Neutrophil (primary cell): ENCODE measurements at regions not wholly inside any gene's neighbourhood (a gene's known extent, or its start where the extent isn't known, plus 50 kb on each side); places are given as distances from the start of the nearest gene placed in this dataset.

Experiments used
- H3K27ac ChIP-seq: fragments of 200-600 bp; sonication (generic); 2 replicates; pipeline ENCODE4 v1.5.1; 2016; ENCODE audit warnings: mild to moderate bottlenecking, moderate library complexity
- H3K27me3 ChIP-seq: fragments of 200-600 bp; sonication (generic); 2 replicates; pipeline ENCODE4 v1.6.0; 2016; ENCODE audit warnings: mild to moderate bottlenecking
- H3K36me3 ChIP-seq: fragments of 200-600 bp; sonication (generic); 2 replicates; pipeline ENCODE4 v1.5.1; 2017
- H3K4me1 ChIP-seq, 2 experiments: fragments of 200-600 bp in 1 of 2; sonication (generic) in 1 of 2; 1 replicate in 1 of 2; 2 replicates in 1 of 2; pipeline versions ENCODE4 v1.5.1 to v1.6.1; 2013 to 2016; ENCODE audit warnings: low read depth in 1 of 2, low read length in 1 of 2, mild to moderate bottlenecking in 1 of 2, moderate library complexity in 1 of 2; ENCODE audit not compliant: control insufficient read depth in 1 of 2, insufficient read depth in 1 of 2
- H3K4me3 ChIP-seq, 2 experiments: fragments of 200-600 bp in 1 of 2; sonication (generic) in 1 of 2; 1 replicate in 1 of 2; 2 replicates in 1 of 2; pipeline ENCODE4 v1.5.1; 2013 to 2016; ENCODE audit warnings: low read depth in 1 of 2, low read length in 1 of 2, mild to moderate bottlenecking in 1 of 2, moderate library complexity in 1 of 2
- H3K9me3 ChIP-seq: fragments of 200-600 bp; sonication (generic); 2 replicates; pipeline ENCODE4 v1.5.1; 2016
- TF ChIP-seq, protein P1 (sequence below): fragments of 200-600 bp; sonication (generic); IDR thresholded peaks from 2 replicates; pipeline ENCODE4 v1.5.1; 2016; ENCODE audit warnings: antibody characterized with exemption

DNA sequence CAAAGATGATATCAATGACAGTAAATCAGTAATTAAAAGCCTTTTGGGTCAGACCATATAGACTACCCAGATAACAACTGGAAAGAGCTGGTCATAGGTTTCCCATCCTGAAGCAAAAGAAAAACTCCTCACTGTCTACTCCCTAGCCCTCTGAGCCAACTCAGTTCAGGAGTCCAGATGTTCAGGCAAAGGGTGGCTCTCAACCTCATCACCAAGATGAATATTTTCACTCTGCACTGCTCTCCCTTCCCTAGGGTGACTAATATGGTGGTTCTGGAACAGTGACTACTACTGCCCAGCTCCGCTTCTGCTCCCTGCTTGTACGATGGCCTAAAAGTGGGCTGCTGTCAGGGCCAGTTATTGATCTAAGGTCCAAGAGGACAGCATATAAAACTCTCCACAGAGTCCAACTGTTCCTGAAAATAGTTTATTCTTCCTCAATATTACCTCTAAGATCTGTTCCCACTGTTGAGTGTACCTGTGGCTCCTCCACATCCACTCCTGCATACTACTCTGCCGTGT lies 263.4 kb upstream of the SLC30A5 start:
- H3K9me3 ChIP-seq: no peaks in the 10 kb centered on the region
- TF ChIP-seq, protein P1, sequence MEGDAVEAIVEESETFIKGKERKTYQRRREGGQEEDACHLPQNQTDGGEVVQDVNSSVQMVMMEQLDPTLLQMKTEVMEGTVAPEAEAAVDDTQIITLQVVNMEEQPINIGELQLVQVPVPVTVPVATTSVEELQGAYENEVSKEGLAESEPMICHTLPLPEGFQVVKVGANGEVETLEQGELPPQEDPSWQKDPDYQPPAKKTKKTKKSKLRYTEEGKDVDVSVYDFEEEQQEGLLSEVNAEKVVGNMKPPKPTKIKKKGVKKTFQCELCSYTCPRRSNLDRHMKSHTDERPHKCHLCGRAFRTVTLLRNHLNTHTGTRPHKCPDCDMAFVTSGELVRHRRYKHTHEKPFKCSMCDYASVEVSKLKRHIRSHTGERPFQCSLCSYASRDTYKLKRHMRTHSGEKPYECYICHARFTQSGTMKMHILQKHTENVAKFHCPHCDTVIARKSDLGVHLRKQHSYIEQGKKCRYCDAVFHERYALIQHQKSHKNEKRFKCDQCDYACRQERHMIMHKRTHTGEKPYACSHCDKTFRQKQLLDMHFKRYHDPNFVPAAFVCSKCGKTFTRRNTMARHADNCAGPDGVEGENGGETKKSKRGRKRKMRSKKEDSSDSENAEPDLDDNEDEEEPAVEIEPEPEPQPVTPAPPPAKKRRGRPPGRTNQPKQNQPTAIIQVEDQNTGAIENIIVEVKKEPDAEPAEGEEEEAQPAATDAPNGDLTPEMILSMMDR: no peak
- no peaks in the 10 kb centered on the region for H3K27me3 ChIP-seq
- no peak overlapping the region for H3K27ac ChIP-seq
- no peak overlapping the region for H3K4me3 ChIP-seq
- no peaks in the 10 kb centered on the region for H3K4me1 ChIP-seq
- H3K36me3 ChIP-seq: no peaks in the 10 kb centered on the region

DNA sequence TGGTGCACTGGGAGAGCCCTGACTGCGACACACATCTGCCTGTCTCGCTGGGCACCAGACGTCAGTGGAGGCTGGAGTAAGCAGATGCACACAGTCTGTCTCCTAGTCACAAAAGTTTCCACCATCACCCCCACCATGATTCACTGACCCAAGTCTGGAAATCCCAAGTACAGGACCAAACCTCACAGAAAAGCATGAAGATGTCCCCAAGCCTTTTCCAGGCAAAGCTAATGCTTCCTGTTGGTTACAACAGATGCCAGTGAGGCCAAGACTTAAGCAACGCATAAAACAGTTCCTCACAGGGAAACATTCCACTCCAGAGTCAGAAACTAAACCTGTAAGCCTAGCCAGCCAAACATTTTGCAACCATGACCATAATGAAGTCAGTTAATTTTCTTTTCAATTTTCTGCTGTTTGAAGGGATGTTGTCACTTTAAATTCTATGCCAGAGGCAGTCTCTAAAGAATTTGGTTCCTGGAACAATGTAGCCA lies 259.3 kb upstream of the SLC30A5 start:
- no peak overlapping the region for H3K27ac ChIP-seq
- H3K9me3 ChIP-seq: no peaks in the 10 kb centered on the region
- no peaks in the 10 kb centered on the region for H3K36me3 ChIP-seq
- TF ChIP-seq, protein P1: no peak
- no peak overlapping the region for H3K4me3 ChIP-seq
- H3K27me3 ChIP-seq: no peaks in the 10 kb centered on the region
- H3K4me1 ChIP-seq: peaks cover 0 to 8% of the 10 kb centered on the region in 2 experiments

DNA sequence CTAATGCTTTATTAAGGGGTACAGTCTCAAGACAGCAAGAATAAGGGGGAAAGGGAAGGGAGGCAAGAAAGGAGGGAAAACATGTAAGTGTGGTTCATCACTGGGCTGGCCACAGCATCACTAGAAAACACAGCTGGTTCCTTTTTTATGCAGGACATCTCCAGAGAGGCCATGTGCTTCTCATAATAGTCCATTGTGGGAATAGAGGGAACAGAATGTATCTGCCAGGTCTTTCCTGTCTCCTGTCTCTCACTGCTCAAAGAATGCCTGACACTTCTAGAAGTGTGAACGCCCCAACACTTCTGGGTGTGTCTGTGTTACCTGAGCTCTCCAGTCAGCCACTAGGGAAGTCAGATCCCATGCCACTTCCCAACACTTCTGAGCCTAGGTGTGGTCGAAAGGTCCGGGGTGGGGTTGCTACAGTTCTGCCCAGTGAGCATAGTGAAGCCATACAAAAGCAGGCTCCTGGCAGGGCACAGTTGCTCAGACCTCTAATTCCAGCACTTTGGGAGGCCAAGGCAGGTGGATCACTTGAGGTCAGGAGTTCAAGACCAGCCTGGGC lies 255.6 kb upstream of the SLC30A5 start:
- H3K4me3 ChIP-seq: no peak overlapping the region
- no peaks in the 10 kb centered on the region for H3K9me3 ChIP-seq
- TF ChIP-seq, protein P1: no peak
- no peak overlapping the region for H3K27ac ChIP-seq
- no peaks in the 10 kb centered on the region for H3K27me3 ChIP-seq
- H3K4me1 ChIP-seq: peaks cover 0 to 11% of the 10 kb centered on the region in 2 experiments
- H3K36me3 ChIP-seq: no peaks in the 10 kb centered on the region

DNA sequence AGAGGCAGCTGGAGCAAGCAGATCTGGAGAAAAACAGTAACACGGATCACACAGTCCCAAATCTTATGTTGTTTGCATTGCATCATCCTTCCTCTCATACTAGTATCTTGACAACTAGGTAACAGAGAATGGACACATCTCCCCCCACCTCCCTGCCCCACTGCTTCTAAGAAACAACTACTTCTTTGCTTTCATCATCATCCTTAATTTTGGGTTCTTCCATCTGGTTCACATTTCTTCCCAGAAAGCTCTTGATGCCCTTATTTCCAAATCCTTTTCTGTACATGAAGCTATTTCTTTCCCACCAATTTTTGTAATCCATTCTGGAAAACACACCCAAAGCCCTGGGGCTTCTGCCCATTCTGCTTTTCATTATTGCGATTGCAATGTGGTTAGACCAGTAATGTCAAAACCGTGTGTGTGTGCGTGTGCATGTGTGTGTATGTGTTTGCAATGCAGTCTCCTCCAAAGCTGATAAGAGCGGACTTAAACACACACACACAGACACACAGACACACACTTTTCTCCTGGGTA lies 254.7 kb upstream of the SLC30A5 start:
- no peak overlapping the region for H3K27ac ChIP-seq
- no peak overlapping the region for H3K4me3 ChIP-seq
- no peaks in the 10 kb centered on the region for H3K27me3 ChIP-seq
- peaks cover 0 to 11% of the 10 kb centered on the region in 2 experiments for H3K4me1 ChIP-seq
- H3K9me3 ChIP-seq: no peaks in the 10 kb centered on the region
- TF ChIP-seq, protein P1: no peak
- H3K36me3 ChIP-seq: no peaks in the 10 kb centered on the region

DNA sequence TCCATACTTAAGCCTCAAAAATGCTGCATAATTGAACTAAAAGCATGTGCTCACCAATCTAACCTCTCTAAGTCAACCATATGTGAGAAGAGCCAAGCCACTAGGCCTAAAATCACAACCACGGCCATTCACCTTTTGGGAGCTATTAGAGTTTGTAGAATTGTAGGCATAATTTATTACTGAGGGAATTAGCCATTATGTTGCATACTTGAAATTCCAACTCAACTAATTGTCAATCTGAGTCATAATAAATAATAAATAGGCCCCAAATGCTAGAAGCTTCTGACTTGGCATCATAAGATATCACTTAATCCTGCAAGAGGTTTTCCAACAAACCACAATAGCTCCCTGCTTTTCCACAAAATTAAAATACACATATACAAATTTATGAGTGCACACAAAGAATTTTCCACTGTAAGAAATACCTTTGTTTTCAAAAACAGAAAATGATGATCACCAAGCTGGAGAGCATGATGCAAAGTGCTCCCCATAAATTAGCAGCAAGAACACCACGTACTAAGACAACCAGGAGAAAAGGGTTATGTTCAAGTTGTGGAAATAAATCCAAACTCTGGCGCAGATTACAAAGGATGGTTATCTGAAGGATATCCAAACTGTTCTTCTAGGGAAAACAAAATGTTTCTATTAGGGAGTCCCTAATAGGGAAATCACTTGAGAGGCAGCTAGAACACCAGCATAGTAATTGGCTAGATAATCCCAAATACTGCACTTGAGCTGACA lies 250.0 kb upstream of the SLC30A5 start:
- TF ChIP-seq, protein P1: no peak
- no peaks in the 10 kb centered on the region for H3K27me3 ChIP-seq
- H3K9me3 ChIP-seq: peaks cover 5% of the 10 kb centered on the region
- H3K4me1 ChIP-seq: peaks cover 0 to 11% of the 10 kb centered on the region in 2 experiments
- no peak overlapping the region for H3K27ac ChIP-seq
- H3K4me3 ChIP-seq: no peak overlapping the region
- H3K36me3 ChIP-seq: no peaks in the 10 kb centered on the region
